ENCODE measurements at regions not wholly inside any gene's neighbourhood (a gene's known extent, or its start where the extent isn't known, plus 50 kb on each side); places are given as distances from the start of the nearest gene placed in this dataset.

DNA sequence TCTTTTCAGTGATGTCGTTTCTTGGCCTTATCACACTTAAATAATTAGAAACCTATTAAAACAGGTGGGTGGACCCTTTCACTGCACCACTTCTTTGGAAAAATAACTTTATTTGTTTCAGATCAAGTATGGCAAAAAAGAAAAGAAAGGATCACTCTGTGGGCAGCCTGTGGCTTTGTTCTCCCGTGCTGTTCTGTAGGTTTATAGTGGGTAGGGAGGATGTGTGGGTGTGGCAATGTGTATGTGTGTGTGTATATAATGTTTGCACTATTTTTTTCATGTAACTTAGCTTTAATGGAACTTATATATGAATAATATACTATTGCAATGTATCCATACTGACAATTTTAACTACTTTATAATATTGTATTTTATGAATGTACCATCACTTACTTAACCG lies 85.9 kb downstream of the ACTBL2 start:
- Histone ChIP-seq H3K27me3 (replicated peaks; ENCODE audit: insufficient read depth) (no peaks in the 10 kb centered on the region), H3K9ac (no peak overlapping the region), H2AFZ (no peak overlapping the region), H4K20me1 (ENCODE audit: insufficient read depth) (no peaks in the 10 kb centered on the region), H3K4me3 (no peak overlapping the region), H3K9me2 (ENCODE audit: insufficient read depth) (no peaks in the 10 kb centered on the region), H3K9me3 (ENCODE audit: low read depth) (no peaks in the 10 kb centered on the region), H3K27ac (no peak overlapping the region), H3K4me1 (ENCODE audit: insufficient read depth) (no peaks in the 10 kb centered on the region), H3K4me2 (ENCODE audit: unreplicated experiment) (no peak overlapping the region), H3F3A (ENCODE audit: insufficient read depth) (no peaks in the 10 kb centered on the region), H3K79me2 (ENCODE audit: insufficient read depth) (no peaks in the 10 kb centered on the region), H3K36me3 (ENCODE audit: low read depth) (no peaks in the 10 kb centered on the region)
- WGBS, 2 experiments (ENCODE audit: low coverage in 1 of 2, low lambda C conversion rate in 2 of 2, missing lambda C conversion rate in 2 of 2), result 64 to 66% methylated on average over 3 of the region's 3 CpGs
- in situ Hi-C loops (cut with MboI), result no loop called here
- no peak for DNase-seq
- no peak for TF ChIP-seq EZH2phosphoT487 (IDR thresholded peaks at IDR 0.05; ENCODE audit: insufficient read depth, low read depth)
- no peak for TF ChIP-seq EZH2 (IDR thresholded peaks at IDR 0.05; ENCODE audit: insufficient read depth, poor library complexity, severe bottlenecking)

- Histone ChIP-seq H3K27me3 (replicated peaks; ENCODE audit: insufficient read depth) (no peaks in the 10 kb centered on the region), H3K9me3 (ENCODE audit: low read depth) (no peaks in the 10 kb centered on the region), H3K27ac (no peak overlapping the region), H3K4me2 (ENCODE audit: unreplicated experiment) (no peak overlapping the region), H4K20me1 (ENCODE audit: insufficient read depth) (no peaks in the 10 kb centered on the region), H3K4me3 (no peak overlapping the region), H3K9me2 (ENCODE audit: insufficient read depth) (no peaks in the 10 kb centered on the region), H3K36me3 (ENCODE audit: low read depth) (no peaks in the 10 kb centered on the region), H3K79me2 (ENCODE audit: insufficient read depth) (no peaks in the 10 kb centered on the region), H2AFZ (no peak overlapping the region), H3K9ac (no peak overlapping the region), H3K4me1 (ENCODE audit: insufficient read depth) (no peaks in the 10 kb centered on the region), H3F3A (ENCODE audit: insufficient read depth) (no peaks in the 10 kb centered on the region)
- TF ChIP-seq EZH2 (IDR thresholded peaks at IDR 0.05; ENCODE audit: insufficient read depth, poor library complexity, severe bottlenecking), result no peak
- in situ Hi-C loops (cut with MboI), result no loop called here
- DNase-seq, result no peak
- WGBS, 2 experiments (ENCODE audit: low coverage in 1 of 2, low lambda C conversion rate in 2 of 2, missing lambda C conversion rate in 2 of 2), result 77 to 81% methylated on average over 5 of the region's 5 CpGs
These were observed 88.0 kb downstream of the ACTBL2 start for GRCh38 chr5:57394421-57395210.

- Histone ChIP-seq H3K27me3 (replicated peaks; ENCODE audit: insufficient read depth) (no peaks in the 10 kb centered on the region), H3K36me3 (ENCODE audit: low read depth) (no peaks in the 10 kb centered on the region), H3F3A (ENCODE audit: insufficient read depth) (peaks cover 17% of the 10 kb centered on the region), H3K4me1 (ENCODE audit: insufficient read depth) (peaks cover 15% of the 10 kb centered on the region), H3K9me3 (ENCODE audit: low read depth) (no peaks in the 10 kb centered on the region), H4K20me1 (ENCODE audit: insufficient read depth) (no peaks in the 10 kb centered on the region), H3K4me3 (no peak overlapping the region), H3K4me2 (ENCODE audit: unreplicated experiment) (no peak overlapping the region), H3K9ac (no peak overlapping the region), H3K27ac (no peak overlapping the region), H2AFZ (no peak overlapping the region), H3K9me2 (ENCODE audit: insufficient read depth) (no peaks in the 10 kb centered on the region), H3K79me2 (ENCODE audit: insufficient read depth) (no peaks in the 10 kb centered on the region)
- in situ Hi-C loops (cut with MboI), result no loop called here
- 63 to 70% methylated on average over 2 of the region's 2 CpGs for WGBS, 2 experiments (ENCODE audit: low coverage in 1 of 2, low lambda C conversion rate in 2 of 2, missing lambda C conversion rate in 2 of 2)
- no peak for TF ChIP-seq EZH2 (IDR thresholded peaks at IDR 0.05; ENCODE audit: insufficient read depth, poor library complexity, severe bottlenecking)
- TF ChIP-seq EZH2phosphoT487 (IDR thresholded peaks at IDR 0.05; ENCODE audit: insufficient read depth, low read depth), result no peak
- DNase-seq, result peak; percentile 77
These were observed 95.7 kb downstream of the ACTBL2 start for GRCh38 chr5:57386958-57387357.

DNA sequence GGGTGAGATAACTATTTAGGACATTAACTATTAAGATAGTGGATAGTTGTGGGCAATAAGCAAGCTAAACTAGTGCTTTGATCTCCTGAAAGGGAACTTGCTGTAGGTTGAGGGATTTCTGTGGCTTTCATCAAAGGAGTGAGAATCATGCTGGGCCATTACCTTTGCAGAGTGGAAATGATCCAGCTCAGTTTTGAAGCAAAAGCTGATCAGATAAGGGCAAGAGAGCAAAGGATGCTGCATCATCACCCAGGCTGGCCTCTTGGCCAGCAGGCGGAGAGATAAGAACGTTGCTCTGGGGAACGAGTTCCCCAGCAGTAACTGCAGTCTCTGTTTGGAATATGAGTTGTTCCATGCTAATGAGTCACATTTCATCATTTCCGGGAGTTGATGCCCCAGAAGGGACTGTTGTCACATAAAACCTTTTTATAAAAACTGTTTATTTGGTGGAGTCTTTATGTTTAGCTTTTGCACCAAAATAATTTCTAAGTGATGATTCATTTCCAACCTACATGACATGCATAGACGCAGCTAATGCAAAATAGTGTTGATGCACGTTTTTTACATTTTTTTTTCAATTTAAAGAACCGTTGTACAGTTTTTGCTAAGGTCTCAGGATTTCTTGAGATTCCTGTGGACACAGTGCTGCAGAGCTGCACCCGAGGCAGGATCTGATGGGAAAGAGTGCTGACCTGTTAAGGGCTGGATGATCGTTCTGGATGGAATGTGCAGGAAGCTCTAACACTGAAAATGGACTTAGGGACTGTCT lies 99.3 kb downstream of the ACTBL2 start:
- H3K9ac ChIP-seq, result peak overlapping the region; percentile 70

More for the DNA sequence above, 99.3 kb downstream of the ACTBL2 start:
- Histone ChIP-seq H3K4me2 (ENCODE audit: unreplicated experiment) (peak overlapping the region; percentile 74), H3K27me3 (replicated peaks; ENCODE audit: insufficient read depth) (no peaks in the 10 kb centered on the region), H4K20me1 (ENCODE audit: insufficient read depth) (no peaks in the 10 kb centered on the region), H3K27ac (peak overlapping the region; percentile 94), H2AFZ (peak overlapping the region; percentile 56; the same call in 1 of the 2 replicates), H3K4me1 (ENCODE audit: insufficient read depth) (peaks cover 15% of the 10 kb centered on the region), H3K79me2 (ENCODE audit: insufficient read depth) (no peaks in the 10 kb centered on the region), H3K9me3 (ENCODE audit: low read depth) (no peaks in the 10 kb centered on the region), H3K36me3 (ENCODE audit: low read depth) (no peaks in the 10 kb centered on the region), H3F3A (ENCODE audit: insufficient read depth) (peaks cover 17% of the 10 kb centered on the region), H3K4me3 (peak overlapping the region; percentile 60), H3K9me2 (ENCODE audit: insufficient read depth) (no peaks in the 10 kb centered on the region)
- WGBS, 2 experiments (ENCODE audit: low coverage in 1 of 2, low lambda C conversion rate in 2 of 2, missing lambda C conversion rate in 2 of 2), result 3 to 4% methylated on average over 9 of the region's 9 CpGs
- DNase-seq, result peak; percentile 90
- in situ Hi-C loops (cut with MboI), result no loop called here
- TF ChIP-seq EZH2phosphoT487 (IDR thresholded peaks at IDR 0.05; ENCODE audit: insufficient read depth, low read depth) (no peak), EZH2 (IDR thresholded peaks at IDR 0.05; ENCODE audit: insufficient read depth, poor library complexity, severe bottlenecking) (no peak)

All from GM23248 (cell line).